Esophagus muscularis mucosa (tissue), 4 donors: ENCODE measurements at regions not wholly inside any gene's neighbourhood (a gene's known extent, or its start where the extent isn't known, plus 50 kb on each side); places are given as distances from the start of the nearest gene placed in this dataset.

ENCODE experiments used
- DNase-seq: peaks from one replicate; pipeline ENCODE4 v3.0.0-alpha.2; 2017; ENCODE audit errors: extremely low spot score
- H3K27ac ChIP-seq, 4 donors: fragments of 200-600 bp; sonication (generic); replicated peaks in 1 of 4; 1 replicate in 3 of 4; 2 replicates in 1 of 4; pipeline ENCODE4 v1.5.1; 2016 to 2019; ENCODE audit warnings: mild to moderate bottlenecking in 1 of 4
- H3K27me3 ChIP-seq, 4 donors: fragments of 200-600 bp; sonication (generic); one replicate each; pipeline versions ENCODE4 v1.5.1 to v1.6.0; 2016 to 2019
- H3K36me3 ChIP-seq, 4 donors: fragments of 200-600 bp; sonication (generic); one replicate each; pipeline ENCODE4 v1.5.1; 2016 to 2019
- H3K4me1 ChIP-seq, 4 donors: fragments of 200-600 bp; sonication (generic); one replicate each; pipeline ENCODE4 v1.5.1; 2016 to 2019
- H3K4me3 ChIP-seq, 4 donors: fragments of 200-600 bp; sonication (generic); 1 replicate in 2 of 4; 2 replicates in 2 of 4; pipeline ENCODE4 v1.5.1; 2016 to 2019; ENCODE audit warnings: mild to moderate bottlenecking in 4 of 4, moderate library complexity in 1 of 4
- H3K9me3 ChIP-seq, 4 donors: fragments of 200-600 bp; sonication (generic); 1 replicate in 3 of 4; 2 replicates in 1 of 4; pipeline ENCODE4 v1.5.1; 2016 to 2019
- EP300 ChIP-seq: sonication (generic); formaldehyde crosslinking; IDR thresholded peaks from one replicate; pipeline ENCODE4 v1.6.1; 2017; ENCODE audit warnings: antibody characterized with exemption
- POLR2A ChIP-seq: fragments of 450-650 bp; IDR thresholded peaks from one replicate; pipeline ENCODE4 v1.6.1; 2017; ENCODE audit warnings: antibody characterized with exemption, moderate library complexity, mild to moderate bottlenecking, low read depth
- POLR2AphosphoS5 ChIP-seq, 2 donors: sonication (generic); formaldehyde crosslinking; IDR thresholded peaks; one replicate each; pipeline ENCODE4 v1.6.1; 2017; ENCODE audit warnings: antibody characterized with exemption in 2 of 2
- WGBS: methylation state at CpG from one replicate; pipeline ENCODE4 v1.1.5; 2018; 5-methylcytosine and 5-hydroxymethylcytosine counted together
- intact Hi-C: fragments of 100-400 bp; cut with DNase I; formaldehyde crosslinking; loops from one replicate; pipeline ENCODE4 v1.15.1; 2023
- TF ChIP-seq, protein P1 (sequence below), 3 experiments: fragments of 200-600 bp in 2 of 3; fragments of 450-650 bp in 1 of 3; sonication (generic) in 2 of 3; IDR thresholded peaks; one replicate each; pipeline ENCODE4 v1.5.1; 2017 to 2019; ENCODE audit warnings: antibody characterized with exemption in 3 of 3, mild to moderate bottlenecking in 2 of 3, moderate library complexity in 1 of 3

DNA sequence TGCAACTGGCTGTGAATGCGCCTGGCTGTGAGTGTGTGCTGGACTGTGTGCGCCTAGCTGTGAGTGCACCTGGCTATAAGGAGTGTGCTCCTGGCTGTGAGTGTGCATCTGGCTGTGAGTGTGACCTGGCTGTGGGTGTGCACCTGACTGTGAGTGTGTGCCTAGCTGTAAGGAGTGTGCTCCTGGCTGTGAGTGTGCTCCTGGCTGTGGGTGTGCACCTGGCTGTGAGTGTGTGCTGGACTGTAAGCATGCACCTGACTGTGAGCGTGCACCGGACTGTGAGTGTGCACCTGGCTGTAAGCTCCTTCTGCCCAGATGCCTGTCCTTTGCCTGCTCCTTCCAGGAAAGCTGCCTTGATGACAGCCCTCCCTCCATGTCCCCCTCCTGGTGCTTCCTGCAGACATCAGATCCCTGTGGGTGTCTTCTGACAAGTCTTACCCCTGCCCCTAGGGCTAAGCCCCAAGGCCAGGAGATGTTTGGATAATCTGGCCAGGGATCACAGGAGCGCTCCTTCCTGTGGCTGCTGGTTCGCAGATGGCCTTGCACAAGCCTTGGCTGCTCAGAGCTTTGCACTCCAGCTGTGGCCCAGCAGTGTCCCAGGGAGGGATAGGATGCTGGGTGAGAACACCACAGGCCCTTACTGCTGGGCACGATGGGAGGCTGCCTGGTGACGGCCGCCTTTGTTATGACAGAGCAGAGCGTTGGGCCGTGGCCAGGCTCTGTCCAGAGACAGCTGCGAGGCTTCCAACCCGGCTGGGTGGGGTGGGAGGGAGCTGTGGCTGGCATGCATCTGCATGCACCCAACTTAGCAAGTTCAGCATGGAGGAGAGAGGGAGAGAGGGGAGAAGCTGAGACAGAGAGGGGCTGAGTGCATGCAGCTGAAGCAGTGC lies 89.9 kb downstream of the GLI2 start:
- H3K27ac ChIP-seq, result peak overlapping the region; percentile 57 to 73 (median 63)
- no peaks in the 10 kb centered on the region for H3K9me3 ChIP-seq
- no peak for DNase-seq
- no peaks in the 10 kb centered on the region for H3K36me3 ChIP-seq
- no peak overlapping the region for H3K4me3 ChIP-seq
- peaks cover 23 to 62% (median 44%) of the 10 kb centered on the region in 4 donors for H3K4me1 ChIP-seq
- no peaks in the 10 kb centered on the region for H3K27me3 ChIP-seq
- 38% methylated on average over 11 of the region's 13 CpGs for WGBS
- no peak for TF ChIP-seq POLR2A
- TF ChIP-seq, protein P1, sequence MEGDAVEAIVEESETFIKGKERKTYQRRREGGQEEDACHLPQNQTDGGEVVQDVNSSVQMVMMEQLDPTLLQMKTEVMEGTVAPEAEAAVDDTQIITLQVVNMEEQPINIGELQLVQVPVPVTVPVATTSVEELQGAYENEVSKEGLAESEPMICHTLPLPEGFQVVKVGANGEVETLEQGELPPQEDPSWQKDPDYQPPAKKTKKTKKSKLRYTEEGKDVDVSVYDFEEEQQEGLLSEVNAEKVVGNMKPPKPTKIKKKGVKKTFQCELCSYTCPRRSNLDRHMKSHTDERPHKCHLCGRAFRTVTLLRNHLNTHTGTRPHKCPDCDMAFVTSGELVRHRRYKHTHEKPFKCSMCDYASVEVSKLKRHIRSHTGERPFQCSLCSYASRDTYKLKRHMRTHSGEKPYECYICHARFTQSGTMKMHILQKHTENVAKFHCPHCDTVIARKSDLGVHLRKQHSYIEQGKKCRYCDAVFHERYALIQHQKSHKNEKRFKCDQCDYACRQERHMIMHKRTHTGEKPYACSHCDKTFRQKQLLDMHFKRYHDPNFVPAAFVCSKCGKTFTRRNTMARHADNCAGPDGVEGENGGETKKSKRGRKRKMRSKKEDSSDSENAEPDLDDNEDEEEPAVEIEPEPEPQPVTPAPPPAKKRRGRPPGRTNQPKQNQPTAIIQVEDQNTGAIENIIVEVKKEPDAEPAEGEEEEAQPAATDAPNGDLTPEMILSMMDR (IDR thresholded peaks at IDR 0.05), result no peak
- TF ChIP-seq EP300, result no peak
- peak; percentile 44 to 47 for TF ChIP-seq POLR2AphosphoS5 (IDR thresholded peaks at IDR 0.05)
- intact Hi-C loops, result no loop called here

- 25% methylated on average over 8 of the region's 10 CpGs for WGBS
- Histone ChIP-seq H3K27ac (peak overlapping the region; percentile 57 to 73 (median 63)), H3K4me3 (no peak overlapping the region), H3K4me1 (peaks cover 20 to 62% (median 47%) of the 10 kb centered on the region in 4 donors), H3K9me3 (no peaks in the 10 kb centered on the region), H3K36me3 (no peaks in the 10 kb centered on the region), H3K27me3 (no peaks in the 10 kb centered on the region)
- intact Hi-C loops, result no loop called here
- TF ChIP-seq EP300 (no peak), POLR2A (no peak), POLR2AphosphoS5 (IDR thresholded peaks at IDR 0.05) (no peak)
- TF ChIP-seq, protein P1 (IDR thresholded peaks at IDR 0.05), result no peak
- no peak for DNase-seq
Observed at GRCh38 chr2:120826260-120826648, 90.6 kb downstream of the GLI2 start.

DNA sequence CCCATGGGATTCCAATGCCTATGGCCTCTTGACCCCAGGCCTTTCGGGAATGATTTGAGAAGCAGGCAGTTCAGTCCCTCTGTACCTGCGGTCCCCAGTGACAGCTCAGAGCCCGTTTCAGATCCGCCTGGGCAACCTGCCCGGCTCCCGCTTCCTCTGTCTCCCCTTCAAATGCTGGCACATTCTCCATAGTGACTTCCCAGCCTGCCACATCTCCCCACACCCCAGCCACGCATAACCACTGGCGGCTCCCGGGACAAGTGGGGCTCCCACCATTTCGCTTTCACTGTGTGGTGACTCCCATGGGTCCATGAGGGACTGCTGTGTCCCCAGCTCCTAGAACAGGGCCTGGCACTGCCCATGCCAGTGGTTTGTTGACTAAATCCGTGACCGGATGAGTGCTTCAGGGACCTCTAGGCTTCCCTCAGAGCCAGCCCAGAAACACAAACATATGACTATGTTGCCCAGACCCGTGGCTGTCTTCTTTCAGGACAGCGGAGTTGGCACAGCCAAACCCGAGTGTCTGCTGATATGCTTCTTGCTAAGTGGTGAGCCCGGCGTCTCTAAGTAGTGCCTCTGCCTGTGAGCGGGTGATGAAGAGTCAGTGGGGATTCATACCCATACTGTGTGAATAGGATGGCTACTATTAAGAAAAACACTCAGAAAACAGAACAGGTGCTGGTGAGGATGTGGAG lies 91.2 kb downstream of the GLI2 start:
- no peaks in the 10 kb centered on the region for H3K36me3 ChIP-seq
- H3K9me3 ChIP-seq, result no peaks in the 10 kb centered on the region
- TF ChIP-seq, protein P1 (IDR thresholded peaks at IDR 0.05), result no peak
- TF ChIP-seq POLR2A (no peak), EP300 (no peak), POLR2AphosphoS5 (IDR thresholded peaks at IDR 0.05) (no peak)
- H3K4me1 ChIP-seq, result peaks cover 20 to 59% (median 46%) of the 10 kb centered on the region in 4 donors
- no peak overlapping the region for H3K4me3 ChIP-seq
- intact Hi-C loops, result no loop called here
- H3K27ac ChIP-seq, result peak overlapping the region; percentile 57 to 73 (median 63)
- WGBS, result 52% methylated on average over 18 of the region's 18 CpGs
- H3K27me3 ChIP-seq, result no peaks in the 10 kb centered on the region
- no peak for DNase-seq

DNA sequence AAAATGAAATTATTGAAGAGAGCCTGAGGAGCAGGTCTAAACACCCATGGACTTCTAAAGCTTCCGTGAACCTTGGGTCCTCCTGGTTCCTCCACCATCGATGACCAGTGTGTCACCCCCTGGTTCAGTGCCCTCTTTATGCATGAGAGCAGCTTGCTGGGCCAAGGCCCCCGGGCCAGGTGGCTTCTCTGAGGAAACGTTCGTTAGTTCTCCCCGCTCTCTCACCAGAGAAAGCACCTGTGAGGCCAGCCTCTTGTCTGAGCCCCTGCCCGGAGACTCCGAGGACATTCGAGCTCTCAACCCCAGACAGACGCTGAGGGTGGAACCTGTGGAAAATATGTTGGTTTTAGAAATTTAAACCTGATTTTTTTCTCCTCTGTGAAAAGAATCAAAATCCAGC lies 92.4 kb downstream of the GLI2 start:
- intact Hi-C loops, result no loop called here
- DNase-seq, result no peak
- H3K4me1 ChIP-seq, result peaks cover 20 to 58% (median 46%) of the 10 kb centered on the region in 4 donors

More for the DNA sequence above, 92.4 kb downstream of the GLI2 start:
- no peaks in the 10 kb centered on the region for H3K36me3 ChIP-seq
- H3K27ac ChIP-seq, result no peak overlapping the region
- H3K9me3 ChIP-seq, result no peaks in the 10 kb centered on the region
- TF ChIP-seq, protein P1 (IDR thresholded peaks at IDR 0.05), result no peak
- no peak for TF ChIP-seq POLR2AphosphoS5 (IDR thresholded peaks at IDR 0.05)
- TF ChIP-seq EP300, result no peak
- 86% methylated on average over 10 of the region's 10 CpGs for WGBS
- no peaks in the 10 kb centered on the region for H3K27me3 ChIP-seq
- H3K4me3 ChIP-seq, result no peak overlapping the region
